IMR-90 (cell line): ENCODE measurements at regions not wholly inside any gene's neighbourhood (a gene's known extent, or its start where the extent isn't known, plus 50 kb on each side); places are given as distances from the start of the nearest gene placed in this dataset.

ENCODE experiments used
- FOS ChIP-seq: fragments of 150-350 bp; IDR thresholded peaks from 2 replicates; pipeline ENCODE4 v1.6.1; 2016; ENCODE audit warnings: low read depth, low read length
- POLR2A ChIP-seq: IDR thresholded peaks from 2 replicates; pipeline ENCODE4 v1.6.1; 2012; ENCODE audit warnings: mild to moderate bottlenecking, low read depth, low read length
- RAD21 ChIP-seq: IDR thresholded peaks from 2 replicates; pipeline ENCODE4 v1.6.1; 2012; ENCODE audit warnings: low read length, improper control_type of control experiment
- SMC3 ChIP-seq: fragments of 150-350 bp; IDR thresholded peaks from 2 replicates; pipeline ENCODE4 v1.6.1; 2016; ENCODE audit warnings: low read depth, mild to moderate bottlenecking, antibody characterized with exemption, low read length, moderate library complexity
- TF ChIP-seq, protein P1 (sequence below): conservative IDR thresholded peaks from 2 replicates; pipeline ENCODE4 v1.5.1; 2012; ENCODE audit warnings: mild to moderate bottlenecking, low read depth, low read length, improper control_type of control experiment

DNA sequence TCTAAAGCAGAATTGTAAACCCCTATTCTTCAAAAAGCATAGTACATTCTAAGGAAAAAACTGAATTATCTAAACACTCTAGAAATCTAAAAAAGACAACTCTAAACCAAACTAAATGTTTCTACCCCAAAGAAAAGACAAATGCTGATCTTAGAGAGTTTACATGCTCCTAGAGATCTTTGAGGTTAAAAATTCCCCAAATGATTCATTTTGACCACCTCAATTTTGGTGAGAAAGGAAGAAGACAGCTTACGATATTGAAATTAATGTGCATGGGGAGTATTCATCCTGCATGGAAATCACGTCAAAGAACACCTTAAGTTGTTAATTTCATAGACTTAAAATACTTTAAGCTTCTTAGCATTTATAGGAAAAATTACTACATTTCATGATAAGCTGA is 377.8 kb upstream of the RUNX1 start:
- TF ChIP-seq, protein P1, sequence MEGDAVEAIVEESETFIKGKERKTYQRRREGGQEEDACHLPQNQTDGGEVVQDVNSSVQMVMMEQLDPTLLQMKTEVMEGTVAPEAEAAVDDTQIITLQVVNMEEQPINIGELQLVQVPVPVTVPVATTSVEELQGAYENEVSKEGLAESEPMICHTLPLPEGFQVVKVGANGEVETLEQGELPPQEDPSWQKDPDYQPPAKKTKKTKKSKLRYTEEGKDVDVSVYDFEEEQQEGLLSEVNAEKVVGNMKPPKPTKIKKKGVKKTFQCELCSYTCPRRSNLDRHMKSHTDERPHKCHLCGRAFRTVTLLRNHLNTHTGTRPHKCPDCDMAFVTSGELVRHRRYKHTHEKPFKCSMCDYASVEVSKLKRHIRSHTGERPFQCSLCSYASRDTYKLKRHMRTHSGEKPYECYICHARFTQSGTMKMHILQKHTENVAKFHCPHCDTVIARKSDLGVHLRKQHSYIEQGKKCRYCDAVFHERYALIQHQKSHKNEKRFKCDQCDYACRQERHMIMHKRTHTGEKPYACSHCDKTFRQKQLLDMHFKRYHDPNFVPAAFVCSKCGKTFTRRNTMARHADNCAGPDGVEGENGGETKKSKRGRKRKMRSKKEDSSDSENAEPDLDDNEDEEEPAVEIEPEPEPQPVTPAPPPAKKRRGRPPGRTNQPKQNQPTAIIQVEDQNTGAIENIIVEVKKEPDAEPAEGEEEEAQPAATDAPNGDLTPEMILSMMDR: no peak
- TF ChIP-seq SMC3 (no peak), FOS (no peak), POLR2A (no peak), RAD21 (no peak)
